Mesothelial cell of epicardium (in vitro differentiated cells): ENCODE measurements at regions not wholly inside any gene's neighbourhood (a gene's known extent, or its start where the extent isn't known, plus 50 kb on each side); places are given as distances from the start of the nearest gene placed in this dataset.

ENCODE experiments used
- DNase-seq, 2 experiments: peaks; one replicate each; pipeline ENCODE4 v3.0.0; 2021; ENCODE audit warnings: low spot score in 2 of 2; ENCODE audit not compliant: unreplicated experiment in 2 of 2
- H3K27ac Mint-ChIP-seq: 2 replicates; pipeline ENCODE4 v1.8.0; 2021; ENCODE audit warnings: mixed read lengths
- H3K27me3 Mint-ChIP-seq: 2 replicates; pipeline ENCODE4 v1.8.0; 2021; ENCODE audit warnings: low read depth, mixed read lengths
- H3K36me3 Mint-ChIP-seq: 2 replicates; pipeline ENCODE4 v1.8.0; 2021; ENCODE audit warnings: mixed read lengths
- H3K4me1 Mint-ChIP-seq: 2 replicates; pipeline ENCODE4 v1.8.0; 2021; ENCODE audit warnings: mixed read lengths
- H3K4me3 Mint-ChIP-seq: 2 replicates; pipeline ENCODE4 v1.8.0; 2021; ENCODE audit warnings: mild to moderate bottlenecking, moderate library complexity, mixed read lengths
- H3K9me3 Mint-ChIP-seq: 2 replicates; pipeline ENCODE4 v1.8.0; 2021; ENCODE audit warnings: mixed read lengths
- TF ChIP-seq, protein P1 (sequence below): fragments of 200-600 bp; sonication (generic); IDR thresholded peaks from one replicate; pipeline ENCODE4 v1.5.0; 2021; ENCODE audit warnings: antibody characterized with exemption; ENCODE audit not compliant: unreplicated experiment

DNA sequence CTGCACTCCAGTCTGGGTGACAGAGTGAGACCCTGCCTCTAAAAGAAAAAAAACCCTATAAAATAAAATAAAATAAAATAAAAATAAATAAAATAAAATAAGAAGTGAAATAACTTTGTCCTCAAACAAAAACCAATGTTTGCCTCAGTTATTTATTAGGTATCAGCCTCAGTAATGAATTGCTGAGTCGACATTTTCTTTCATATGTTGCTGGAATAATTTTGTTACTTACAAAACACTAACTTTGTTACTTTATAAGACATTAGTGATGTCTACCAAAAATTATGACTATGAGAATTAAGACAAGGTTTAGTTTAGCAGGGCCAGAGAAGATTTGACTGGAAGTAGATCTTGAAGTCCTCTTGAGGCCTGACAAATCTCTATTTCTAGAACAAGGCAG is 2074.5 kb upstream of the PCDH20 start:
- no peaks in the 10 kb centered on the region for H3K27me3 Mint-ChIP-seq
- no peak for DNase-seq
- TF ChIP-seq, protein P1, sequence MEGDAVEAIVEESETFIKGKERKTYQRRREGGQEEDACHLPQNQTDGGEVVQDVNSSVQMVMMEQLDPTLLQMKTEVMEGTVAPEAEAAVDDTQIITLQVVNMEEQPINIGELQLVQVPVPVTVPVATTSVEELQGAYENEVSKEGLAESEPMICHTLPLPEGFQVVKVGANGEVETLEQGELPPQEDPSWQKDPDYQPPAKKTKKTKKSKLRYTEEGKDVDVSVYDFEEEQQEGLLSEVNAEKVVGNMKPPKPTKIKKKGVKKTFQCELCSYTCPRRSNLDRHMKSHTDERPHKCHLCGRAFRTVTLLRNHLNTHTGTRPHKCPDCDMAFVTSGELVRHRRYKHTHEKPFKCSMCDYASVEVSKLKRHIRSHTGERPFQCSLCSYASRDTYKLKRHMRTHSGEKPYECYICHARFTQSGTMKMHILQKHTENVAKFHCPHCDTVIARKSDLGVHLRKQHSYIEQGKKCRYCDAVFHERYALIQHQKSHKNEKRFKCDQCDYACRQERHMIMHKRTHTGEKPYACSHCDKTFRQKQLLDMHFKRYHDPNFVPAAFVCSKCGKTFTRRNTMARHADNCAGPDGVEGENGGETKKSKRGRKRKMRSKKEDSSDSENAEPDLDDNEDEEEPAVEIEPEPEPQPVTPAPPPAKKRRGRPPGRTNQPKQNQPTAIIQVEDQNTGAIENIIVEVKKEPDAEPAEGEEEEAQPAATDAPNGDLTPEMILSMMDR, result no peak
- H3K9me3 Mint-ChIP-seq, result peaks cover 11% of the 10 kb centered on the region
- H3K36me3 Mint-ChIP-seq, result no peaks in the 10 kb centered on the region
- H3K27ac Mint-ChIP-seq, result no peak overlapping the region
- no peaks in the 10 kb centered on the region for H3K4me1 Mint-ChIP-seq
- H3K4me3 Mint-ChIP-seq, result no peak overlapping the region

DNA sequence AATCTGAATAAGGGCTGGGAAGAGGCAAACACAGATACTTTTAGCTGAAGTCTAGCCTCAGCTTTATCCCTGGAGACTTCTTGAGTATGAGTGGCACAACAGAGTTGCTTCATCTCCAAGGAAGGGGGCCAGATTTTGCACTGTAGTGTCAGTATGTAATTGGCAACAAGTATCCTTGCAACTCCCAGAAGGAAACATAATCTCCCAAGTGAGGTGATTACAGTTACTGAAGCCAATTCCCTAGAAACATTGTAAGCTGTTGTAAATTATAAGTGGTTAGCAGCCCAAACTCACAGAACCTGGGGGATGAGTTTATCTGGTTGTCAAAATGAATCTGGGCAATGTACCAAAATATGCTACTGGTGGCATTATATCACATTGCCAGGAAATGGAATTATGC is 2065.7 kb upstream of the PCDH20 start:
- no peak overlapping the region for H3K27ac Mint-ChIP-seq

DNA sequence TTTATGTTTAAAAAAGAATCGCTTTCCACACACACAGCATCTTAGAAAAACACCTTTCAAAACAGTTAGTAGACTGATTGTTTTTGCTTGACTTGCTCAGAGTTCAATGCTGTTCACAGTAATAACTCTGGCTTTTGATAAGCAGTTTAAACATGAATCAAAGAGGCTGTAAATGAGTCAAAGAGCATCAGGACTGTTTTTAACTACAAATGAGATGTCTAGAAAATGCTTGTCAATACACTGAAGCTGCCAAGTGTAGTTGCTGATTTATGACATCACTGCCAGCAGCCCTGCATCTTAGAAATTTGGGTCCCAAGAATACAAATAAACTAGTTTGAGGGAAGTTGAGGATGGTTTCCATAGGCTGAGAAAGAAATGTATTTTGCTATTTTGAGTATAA is 2057.1 kb upstream of the PCDH20 start:
- H3K27ac Mint-ChIP-seq, result no peak overlapping the region
- no peak overlapping the region for H3K4me3 Mint-ChIP-seq
- DNase-seq, result no peak
- H3K9me3 Mint-ChIP-seq, result peaks cover 10% of the 10 kb centered on the region
- TF ChIP-seq, protein P1, result no peak
- no peaks in the 10 kb centered on the region for H3K36me3 Mint-ChIP-seq
- H3K27me3 Mint-ChIP-seq, result no peaks in the 10 kb centered on the region
- peaks cover 3% of the 10 kb centered on the region for H3K4me1 Mint-ChIP-seq

More for the DNA sequence above, 2065.7 kb upstream of the PCDH20 start:
- no peaks in the 10 kb centered on the region for H3K27me3 Mint-ChIP-seq
- H3K4me1 Mint-ChIP-seq, result peaks cover 4% of the 10 kb centered on the region
- TF ChIP-seq, protein P1, result no peak
- no peaks in the 10 kb centered on the region for H3K36me3 Mint-ChIP-seq
- DNase-seq, result no peak
- H3K4me3 Mint-ChIP-seq, result no peak overlapping the region
- H3K9me3 Mint-ChIP-seq, result peaks cover 7% of the 10 kb centered on the region

DNA sequence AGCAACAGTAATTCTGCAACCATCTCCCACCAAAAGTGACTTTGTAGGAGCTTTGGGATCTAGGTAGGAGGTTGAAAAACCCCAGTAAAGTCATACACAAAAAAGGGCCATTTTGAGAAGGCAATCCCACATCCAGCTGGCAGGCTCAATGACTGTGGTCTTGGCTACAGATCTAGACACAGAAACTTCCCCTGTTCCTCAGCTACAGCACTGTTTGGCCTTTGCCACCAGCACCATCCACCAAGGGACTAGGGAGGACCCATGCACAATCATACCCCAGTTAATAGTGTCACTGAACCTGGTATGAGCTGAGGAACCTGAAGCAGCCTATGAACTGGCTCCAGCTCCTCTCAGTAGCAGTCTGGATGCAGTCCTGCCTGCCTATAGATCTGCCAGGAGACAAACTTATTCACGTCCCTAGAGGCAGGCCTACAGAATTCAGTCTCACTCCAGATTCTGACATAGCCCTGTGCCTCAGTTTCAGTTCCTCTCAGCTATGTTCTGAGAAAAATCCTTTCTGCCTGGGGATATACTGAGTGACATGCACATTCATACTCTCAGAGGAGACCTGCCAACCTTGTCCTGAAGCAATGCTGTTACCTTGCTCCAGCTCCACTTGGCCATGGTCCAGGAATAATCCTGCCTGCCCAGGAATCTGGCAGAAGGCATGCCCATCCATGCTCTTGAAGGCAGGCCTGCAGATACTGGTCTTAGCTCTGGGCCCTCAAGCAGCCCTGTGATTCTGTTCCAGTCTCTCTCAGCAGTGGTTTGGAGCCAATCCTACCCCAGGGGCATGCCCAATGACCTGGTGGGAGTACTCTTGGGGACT is 2048.3 kb upstream of the PCDH20 start:
- DNase-seq, result no peak
- Mint-ChIP-seq H3K9me3 (peaks cover 30% of the 10 kb centered on the region), H3K36me3 (peaks cover 2% of the 10 kb centered on the region), H3K4me1 (no peaks in the 10 kb centered on the region), H3K27me3 (no peaks in the 10 kb centered on the region), H3K4me3 (no peak overlapping the region), H3K27ac (no peak overlapping the region)
- TF ChIP-seq, protein P1, result no peak

DNA sequence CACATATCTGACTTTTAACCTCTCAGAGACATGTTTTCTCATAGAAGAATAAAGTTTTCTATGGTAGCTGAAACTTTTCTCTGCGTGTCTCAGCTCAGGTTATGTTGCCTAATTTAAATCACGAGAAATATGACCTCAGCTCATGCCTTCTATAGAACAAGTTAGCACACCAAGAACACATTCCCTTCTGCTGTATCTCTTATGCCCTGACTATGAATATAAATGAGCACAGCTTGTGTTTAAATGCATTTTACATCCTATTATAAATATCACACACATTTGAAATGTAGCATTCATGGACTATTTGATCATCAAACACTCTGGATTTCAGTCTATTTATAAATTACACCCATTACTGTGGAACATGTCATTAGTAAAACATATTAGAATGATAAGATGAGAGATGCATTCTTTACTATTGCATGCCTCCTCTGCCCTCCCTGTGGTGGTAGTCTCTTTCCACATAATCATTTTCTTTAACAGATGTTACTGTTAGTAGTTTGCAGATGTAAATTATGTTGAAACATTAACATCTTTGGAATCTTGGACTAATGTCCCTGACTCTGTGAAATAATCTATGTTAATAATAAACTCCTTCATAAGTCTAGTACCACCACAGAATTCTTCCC is 2044.9 kb upstream of the PCDH20 start:
- Mint-ChIP-seq H3K27me3 (no peaks in the 10 kb centered on the region), H3K4me1 (no peaks in the 10 kb centered on the region), H3K27ac (no peak overlapping the region), H3K36me3 (peaks cover 2% of the 10 kb centered on the region), H3K4me3 (no peak overlapping the region), H3K9me3 (peaks cover 13% of the 10 kb centered on the region)
- no peak for DNase-seq
- TF ChIP-seq, protein P1, result no peak
